GM20000 (cell line): ENCODE measurements at regions not wholly inside any gene's neighbourhood (a gene's known extent, or its start where the extent isn't known, plus 50 kb on each side); places are given as distances from the start of the nearest gene placed in this dataset.

Experiments used
- DNase-seq: peaks from one replicate; pipeline ENCODE4 v3.0.0; 2012; ENCODE audit warnings: low spot score
- TF ChIP-seq, protein P1 (sequence below): IDR thresholded peaks from 2 replicates; pipeline ENCODE4 v1.5.1; 2012; ENCODE audit warnings: mild to moderate bottlenecking, control low read depth; ENCODE audit errors: extremely low read depth, missing control alignments

DNA sequence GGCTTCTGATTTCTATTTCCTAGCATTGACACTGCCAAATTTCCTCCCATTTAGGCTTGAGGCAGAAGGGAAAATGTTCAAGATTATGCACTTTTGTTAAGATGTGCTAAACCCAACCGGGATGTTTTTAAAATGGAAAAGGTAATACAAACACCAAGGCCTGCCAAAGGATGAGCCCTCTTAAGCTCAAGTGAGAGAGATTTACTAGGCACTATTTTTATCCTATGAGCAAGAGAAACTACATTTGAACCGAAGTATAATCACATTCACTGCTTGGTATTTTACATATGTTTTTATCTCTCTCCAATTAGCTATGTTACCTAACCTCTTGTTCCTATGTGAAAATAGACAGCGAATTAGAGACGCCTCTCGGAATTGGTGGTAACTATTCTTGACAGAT is 295.8 kb downstream of the GABRB3 start:
- TF ChIP-seq, protein P1, sequence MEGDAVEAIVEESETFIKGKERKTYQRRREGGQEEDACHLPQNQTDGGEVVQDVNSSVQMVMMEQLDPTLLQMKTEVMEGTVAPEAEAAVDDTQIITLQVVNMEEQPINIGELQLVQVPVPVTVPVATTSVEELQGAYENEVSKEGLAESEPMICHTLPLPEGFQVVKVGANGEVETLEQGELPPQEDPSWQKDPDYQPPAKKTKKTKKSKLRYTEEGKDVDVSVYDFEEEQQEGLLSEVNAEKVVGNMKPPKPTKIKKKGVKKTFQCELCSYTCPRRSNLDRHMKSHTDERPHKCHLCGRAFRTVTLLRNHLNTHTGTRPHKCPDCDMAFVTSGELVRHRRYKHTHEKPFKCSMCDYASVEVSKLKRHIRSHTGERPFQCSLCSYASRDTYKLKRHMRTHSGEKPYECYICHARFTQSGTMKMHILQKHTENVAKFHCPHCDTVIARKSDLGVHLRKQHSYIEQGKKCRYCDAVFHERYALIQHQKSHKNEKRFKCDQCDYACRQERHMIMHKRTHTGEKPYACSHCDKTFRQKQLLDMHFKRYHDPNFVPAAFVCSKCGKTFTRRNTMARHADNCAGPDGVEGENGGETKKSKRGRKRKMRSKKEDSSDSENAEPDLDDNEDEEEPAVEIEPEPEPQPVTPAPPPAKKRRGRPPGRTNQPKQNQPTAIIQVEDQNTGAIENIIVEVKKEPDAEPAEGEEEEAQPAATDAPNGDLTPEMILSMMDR, result no peak
- DNase-seq, result no peak

DNA sequence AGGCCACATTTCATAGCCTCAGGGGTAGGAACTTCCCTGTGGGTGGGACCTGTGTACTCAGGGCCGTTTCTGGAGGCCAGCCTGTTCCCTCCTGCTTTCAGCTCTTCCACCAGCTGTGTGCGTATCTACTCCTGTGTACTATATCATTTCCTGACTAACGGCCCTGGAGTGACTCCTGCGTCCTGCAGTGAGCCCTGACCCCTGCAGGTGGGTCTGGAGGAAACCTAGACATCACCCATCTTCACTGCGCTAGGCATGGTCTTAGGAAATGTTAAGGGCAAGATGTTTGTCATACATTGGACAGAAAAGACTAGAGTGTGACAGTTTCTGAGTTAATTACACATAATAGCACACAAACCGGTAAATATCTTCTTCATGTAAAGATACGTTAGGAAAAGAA is 297.3 kb downstream of the GABRB3 start:
- TF ChIP-seq, protein P1, result no peak
- DNase-seq, result no peak

DNA sequence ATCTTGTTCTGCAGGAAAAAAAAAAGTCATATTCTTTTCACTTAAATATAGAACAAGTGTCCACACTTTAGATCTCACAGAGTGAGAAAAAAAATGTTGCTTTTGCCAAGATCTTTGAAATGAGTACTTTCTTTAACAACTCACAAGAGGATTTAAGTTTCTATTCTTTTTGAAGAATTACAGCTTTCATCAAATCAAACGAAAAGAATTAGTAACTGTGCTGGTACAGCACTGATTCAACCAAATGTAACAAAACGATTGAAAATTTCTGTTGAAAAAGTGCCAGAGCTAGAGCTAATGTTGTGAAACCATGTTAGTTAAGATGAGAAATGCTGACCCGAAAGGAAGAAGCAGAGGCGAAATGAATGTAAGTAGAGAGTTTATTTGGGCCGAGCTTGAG is 300.2 kb downstream of the GABRB3 start:
- DNase-seq, result no peak
- TF ChIP-seq, protein P1, result no peak

DNA sequence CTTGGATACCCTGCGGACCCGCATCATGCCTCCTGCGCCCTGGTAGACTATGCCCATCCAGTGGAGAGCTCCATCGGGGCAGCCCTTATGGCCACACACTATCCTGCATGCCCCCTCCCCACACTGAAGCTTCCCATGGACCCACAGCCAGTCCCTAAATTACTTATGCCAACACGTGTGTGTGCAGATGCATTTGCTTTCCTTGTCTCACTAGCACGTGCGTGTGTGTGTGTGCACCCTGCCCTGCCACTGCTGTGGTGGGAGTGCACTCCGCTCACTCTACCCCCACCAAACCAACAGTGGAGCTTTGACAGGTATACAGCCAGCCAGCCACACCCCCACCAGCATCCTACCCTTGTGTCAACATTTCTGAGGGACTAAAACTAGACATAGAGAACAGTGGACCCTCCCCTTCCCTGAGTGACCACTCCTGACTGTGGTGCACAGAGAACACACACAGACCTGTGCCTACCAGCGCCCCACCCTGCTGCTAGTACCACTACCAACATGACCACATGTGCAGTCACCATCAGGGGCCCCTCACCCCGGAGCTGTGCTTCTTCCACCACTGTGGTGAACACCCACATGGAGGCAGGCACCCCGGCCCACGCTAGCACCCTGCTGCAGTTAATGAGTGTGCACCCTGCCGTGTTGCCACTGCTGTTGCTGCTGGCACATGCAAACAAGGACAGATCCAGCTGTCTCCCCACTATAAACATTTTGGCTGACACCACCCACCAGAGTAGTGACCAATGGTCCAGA is 310.8 kb downstream of the GABRB3 start:
- TF ChIP-seq, protein P1, result no peak
- no peak for DNase-seq

DNA sequence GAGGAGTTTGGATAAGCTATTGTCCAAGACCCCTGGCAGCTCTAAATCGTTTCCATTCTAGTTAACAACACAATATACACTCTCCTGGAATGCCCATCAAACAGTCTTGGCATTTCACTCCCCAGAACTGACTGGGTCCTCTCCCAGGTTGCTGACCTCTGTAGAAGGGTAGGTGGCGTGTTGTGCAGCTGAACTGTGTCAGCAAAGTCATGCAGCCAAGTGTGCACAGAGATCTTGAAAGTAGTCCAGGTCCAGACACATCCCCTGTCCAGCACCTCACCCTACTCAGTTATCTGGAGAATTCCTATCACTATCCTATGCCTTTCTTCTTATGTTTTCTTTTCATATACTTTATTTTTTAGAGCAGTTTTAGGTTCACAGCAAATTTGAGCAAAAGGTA is 312.7 kb downstream of the GABRB3 start:
- no peak for DNase-seq
- TF ChIP-seq, protein P1, result no peak

DNA sequence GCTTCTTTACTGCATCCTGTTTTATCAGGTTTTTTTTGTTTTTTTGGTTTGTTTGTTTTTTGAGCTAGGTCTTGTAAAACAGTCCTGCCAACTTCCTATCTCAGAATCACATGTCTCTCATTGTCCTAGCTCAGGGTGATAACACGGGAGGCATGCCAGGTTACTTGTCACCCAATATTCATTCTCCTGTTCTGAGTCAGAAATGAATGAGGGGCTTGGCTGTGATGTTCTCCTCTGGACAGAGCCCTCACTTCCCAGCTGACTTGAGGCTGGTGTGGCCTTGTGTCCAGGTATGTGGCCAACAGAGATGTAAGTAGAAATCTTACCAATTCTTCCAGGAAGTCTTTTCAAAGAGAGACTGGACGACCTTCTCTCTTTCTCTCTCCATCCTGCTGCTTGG is 317.0 kb downstream of the GABRB3 start:
- TF ChIP-seq, protein P1, result no peak

DNA sequence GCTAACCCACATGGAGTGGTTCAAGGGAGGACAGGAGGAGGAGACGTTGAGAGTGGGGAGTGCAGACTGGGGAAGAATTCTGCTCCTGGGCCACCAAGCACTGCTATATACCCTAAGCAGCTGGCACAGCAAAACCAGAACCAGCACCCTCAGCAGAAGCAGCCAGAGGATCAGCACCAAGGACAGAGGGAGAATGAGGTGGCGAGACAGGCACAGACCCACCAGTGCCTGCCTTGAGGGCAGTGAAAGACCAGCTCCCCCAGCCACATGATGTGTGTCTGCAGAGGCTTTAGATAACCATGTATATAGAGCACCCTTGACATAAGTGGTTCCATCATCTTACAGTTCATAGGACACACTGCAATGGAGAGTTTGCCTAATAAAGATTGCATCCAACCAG is 319.0 kb downstream of the GABRB3 start:
- no peak for DNase-seq
- TF ChIP-seq, protein P1, result no peak

More for the DNA sequence above, 317.0 kb downstream of the GABRB3 start:
- no peak for DNase-seq
